Right forelimb (tissue), 1 donor: ENCODE measurements at regions not wholly inside any gene's neighbourhood (a gene's known extent, or its start where the extent isn't known, plus 50 kb on each side); places are given as distances from the start of the nearest gene placed in this dataset.
"Not testable (repeated sequence)": the region's sequence is repeated elsewhere in the genome, so short reads cannot be mapped to it uniquely, and the experiment has no call there.

Experiments used
- DNase-seq: peaks from one replicate; pipeline ENCODE4 v3.0.0-alpha.2; 2018

- no peak for DNase-seq
Measured at GRCh38 chr11:28963187-28963586, 855.0 kb downstream of the METTL15 start.

DNA sequence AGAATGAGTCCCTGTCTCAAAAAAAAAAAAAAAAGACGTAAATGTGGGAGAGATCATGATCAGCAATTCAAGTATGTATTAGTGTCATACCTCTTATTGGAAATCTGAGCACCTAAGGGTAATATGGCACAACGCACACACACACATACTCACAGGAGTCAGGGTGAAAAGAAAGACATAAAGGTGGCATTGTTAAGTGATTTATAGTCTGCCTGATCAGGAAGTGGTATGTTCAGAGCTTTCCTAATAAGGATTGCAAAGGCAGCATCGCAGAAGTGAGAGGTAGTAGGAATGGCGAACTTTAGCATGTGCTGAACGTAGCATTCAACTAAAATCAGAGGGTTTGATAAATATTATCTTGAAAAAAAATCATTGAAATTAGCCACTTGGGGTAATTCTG is 854.3 kb downstream of the METTL15 start:
- DNase-seq, result no peak

- no peak for DNase-seq
Measured at GRCh38 chr11:28961726-28962125, 853.5 kb downstream of the METTL15 start.

DNA sequence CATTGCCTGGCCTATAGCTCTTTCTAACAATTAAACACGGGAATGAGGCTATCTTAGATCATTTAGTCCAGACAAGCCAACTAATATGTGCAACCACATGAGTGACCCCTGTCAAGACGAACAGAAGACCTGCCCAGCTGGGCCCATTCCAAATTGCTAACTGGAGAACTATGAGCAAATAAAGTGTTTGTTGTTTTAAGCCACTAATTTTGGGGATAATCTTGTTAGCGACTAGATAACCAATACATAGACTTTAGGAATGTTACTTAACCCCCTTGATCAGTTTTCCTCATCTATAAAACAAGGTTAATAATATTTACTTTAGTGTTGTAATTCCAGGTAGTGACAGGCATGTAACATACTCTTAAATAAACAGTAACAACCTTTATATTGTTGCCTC is 848.3 kb downstream of the METTL15 start:
- no peak for DNase-seq

DNA sequence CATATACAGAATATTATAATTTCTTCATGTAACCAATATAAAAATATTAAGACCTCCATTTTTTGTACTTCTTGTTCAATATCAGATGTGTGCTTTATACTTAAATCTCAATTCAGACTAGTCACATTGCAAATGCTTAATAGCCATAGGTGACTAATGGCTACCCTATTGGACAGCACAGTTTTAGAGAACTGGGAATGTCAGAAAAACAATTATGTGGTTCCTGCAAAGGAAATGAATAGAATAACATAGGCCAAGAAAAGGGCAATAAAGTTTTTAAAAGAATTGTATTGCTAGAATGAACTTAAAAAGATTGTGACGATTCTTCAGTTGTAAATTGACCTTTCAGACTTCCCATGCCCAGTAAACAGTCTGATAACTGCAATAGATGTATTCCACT is 843.0 kb downstream of the METTL15 start:
- no peak for DNase-seq

DNA sequence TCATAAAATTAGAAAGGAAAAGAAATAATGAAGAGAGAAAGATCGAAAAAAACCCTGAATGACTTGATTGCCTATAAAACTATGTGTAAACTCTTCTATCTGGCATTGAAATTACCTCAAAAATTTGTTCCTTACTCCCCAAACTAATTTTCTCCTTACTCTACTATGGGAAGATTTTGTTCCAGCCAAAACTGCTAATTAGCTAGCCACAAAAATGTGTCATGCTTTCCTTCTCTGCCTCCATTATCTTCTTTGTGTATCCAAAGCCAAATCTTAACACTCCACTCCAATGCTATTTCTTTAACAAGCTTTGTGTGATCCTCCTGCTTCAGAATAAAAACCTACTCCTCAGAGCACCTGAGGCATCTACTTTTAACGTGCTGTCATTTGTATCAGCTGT is 831.2 kb downstream of the METTL15 start:
- no peak for DNase-seq

GRCh38 chr11:28938091-28938490 is 829.9 kb downstream of the METTL15 start:
- no peak for DNase-seq

- no peak for DNase-seq
Measured at GRCh38 chr11:28932940-28933339, 824.8 kb downstream of the METTL15 start.

DNA sequence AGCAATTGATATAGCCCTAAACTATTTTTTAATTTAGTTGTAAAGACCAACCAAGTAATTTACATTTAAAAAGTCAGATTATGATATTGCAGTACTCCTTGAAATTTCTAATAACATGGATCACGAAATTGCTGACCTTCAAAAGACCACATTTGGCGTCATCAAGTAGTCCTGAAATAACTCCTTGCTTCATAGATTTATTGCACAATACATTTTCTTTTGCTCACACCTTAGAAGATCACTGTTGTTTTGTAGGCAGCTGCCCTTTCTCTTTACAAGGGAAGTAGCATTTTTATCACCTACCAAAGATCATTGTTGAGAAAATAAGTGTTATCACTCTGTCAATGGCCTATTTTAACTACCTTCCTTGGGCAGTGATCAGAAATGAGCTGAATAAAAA is 815.8 kb downstream of the METTL15 start:
- no peak for DNase-seq

DNA sequence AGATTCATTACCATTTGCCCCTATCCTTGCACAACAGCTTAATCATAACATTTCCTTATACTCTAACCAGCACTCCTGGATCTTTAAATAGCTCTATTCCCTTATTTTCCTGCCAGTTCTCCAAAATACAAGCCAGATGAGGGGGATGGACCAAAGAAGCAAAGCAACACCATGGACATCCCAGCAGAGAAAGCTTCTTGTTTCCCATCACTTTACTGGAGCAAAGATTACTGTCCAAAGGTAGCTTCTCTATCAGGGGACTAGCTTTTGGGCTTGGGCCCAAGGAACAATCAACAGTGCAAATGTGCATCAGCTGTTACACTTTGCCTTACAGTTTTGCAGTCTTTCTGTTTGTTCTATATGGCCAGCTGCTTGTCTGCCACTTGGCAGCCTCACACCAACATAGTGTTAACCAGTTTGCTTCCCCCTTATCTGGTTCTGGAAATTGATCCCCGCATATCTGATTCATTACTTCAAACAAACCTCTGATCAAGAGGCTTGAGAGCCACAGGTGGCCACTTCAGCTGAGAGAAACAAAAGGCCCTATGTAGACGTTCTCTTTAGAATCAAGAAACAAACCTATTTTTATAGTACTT is 814.3 kb downstream of the METTL15 start:
- DNase-seq, result peak; percentile 43

GRCh38 chr11:28919194-28919593 is 811.0 kb downstream of the METTL15 start:
- no peak for DNase-seq

GRCh38 chr11:28913883-28914282 is 805.7 kb downstream of the METTL15 start:
- no peak for DNase-seq

- DNase-seq, result no peak
Measured at GRCh38 chr11:28911829-28912228, 803.6 kb downstream of the METTL15 start.

DNA sequence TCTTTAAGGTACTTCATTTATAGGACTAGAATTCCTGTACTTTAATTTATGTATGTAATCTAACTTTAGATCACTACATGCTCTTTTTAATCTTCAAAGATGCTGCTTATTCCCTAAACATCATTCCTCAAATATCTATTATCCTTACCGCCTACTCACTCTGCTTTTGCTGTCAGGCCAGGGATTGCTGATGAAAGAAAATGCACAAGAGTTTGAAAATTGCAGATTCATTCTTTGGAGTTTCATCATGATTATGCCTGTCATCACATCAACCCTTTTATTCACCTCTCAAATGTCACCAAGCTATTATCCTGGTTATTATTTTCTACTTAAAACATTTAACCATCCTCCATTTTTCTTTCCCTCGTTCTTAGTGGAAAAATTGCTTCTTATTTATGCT is 802.7 kb downstream of the METTL15 start:
- no peak for DNase-seq

DNA sequence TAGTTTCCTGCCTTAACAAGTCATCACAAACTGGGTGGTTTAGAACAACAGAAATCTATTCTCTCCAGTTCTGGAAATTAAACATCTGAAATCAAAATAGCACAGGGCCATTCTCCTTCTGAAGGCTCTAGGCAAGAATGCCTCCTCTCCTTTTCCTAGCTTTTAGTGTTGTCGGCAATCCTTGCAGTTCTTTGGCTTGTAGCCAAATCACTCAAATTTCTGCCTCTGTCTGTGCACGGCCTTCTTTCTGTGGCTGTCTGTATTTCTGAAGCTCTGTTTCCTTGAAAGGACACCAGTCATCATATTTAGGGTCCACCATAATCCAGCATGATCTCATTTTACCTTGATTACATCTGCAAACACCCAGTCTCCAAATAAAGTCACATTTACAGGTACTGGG is 795.5 kb downstream of the METTL15 start:
- no peak for DNase-seq

GRCh38 chr11:28900427-28900826 is 792.2 kb downstream of the METTL15 start:
- DNase-seq, result no peak

GRCh38 chr11:28899706-28900105 is 791.5 kb downstream of the METTL15 start:
- DNase-seq, result no peak

DNA sequence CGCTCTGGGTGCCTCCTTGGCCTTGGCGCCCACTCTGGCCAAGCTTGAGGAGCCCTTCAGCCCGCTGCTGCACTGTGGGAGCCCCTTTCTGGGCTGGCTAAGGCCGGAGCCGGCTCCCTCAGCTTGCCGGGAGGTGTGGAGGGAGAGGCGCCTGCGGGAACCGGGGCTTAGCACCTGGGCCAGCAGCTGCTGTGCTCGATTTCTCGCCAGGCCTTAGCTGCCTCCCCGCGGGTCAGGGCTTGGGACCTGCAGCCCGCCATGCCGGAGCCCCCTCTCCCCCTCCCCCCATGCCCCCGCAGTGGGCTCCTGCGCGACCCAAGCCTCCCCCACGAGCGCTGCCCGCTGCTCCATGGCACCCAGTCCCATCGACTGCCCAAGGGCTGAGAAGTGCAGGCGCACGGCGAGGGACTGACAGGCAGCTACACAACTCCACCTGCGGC is 782.4 kb downstream of the METTL15 start:
- not testable (repeated sequence) for DNase-seq

DNA sequence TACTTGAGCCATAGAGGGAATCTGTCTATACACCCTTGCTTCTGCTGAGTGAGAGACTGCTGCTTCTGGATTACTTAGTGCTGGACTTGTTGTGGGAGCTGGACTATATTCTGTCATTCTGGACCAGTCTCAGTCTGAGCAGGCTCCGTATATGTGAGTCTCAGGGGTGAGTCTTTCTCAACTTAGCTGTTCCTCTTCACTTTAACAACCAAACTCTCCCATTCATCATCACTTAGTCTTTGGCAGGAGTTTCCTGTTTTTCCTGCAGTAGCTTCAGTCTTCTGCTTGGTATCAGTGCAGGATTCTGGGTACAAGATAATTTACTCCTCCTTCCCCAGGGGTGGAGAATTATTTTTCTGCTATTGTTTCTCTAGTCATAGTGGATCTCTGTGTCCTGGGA is 779.5 kb downstream of the METTL15 start:
- no peak for DNase-seq

- DNase-seq, result no peak
Measured at GRCh38 chr11:28879869-28880268, 771.7 kb downstream of the METTL15 start.

- no peak for DNase-seq
Measured at GRCh38 chr11:28878025-28878424, 769.8 kb downstream of the METTL15 start.

DNA sequence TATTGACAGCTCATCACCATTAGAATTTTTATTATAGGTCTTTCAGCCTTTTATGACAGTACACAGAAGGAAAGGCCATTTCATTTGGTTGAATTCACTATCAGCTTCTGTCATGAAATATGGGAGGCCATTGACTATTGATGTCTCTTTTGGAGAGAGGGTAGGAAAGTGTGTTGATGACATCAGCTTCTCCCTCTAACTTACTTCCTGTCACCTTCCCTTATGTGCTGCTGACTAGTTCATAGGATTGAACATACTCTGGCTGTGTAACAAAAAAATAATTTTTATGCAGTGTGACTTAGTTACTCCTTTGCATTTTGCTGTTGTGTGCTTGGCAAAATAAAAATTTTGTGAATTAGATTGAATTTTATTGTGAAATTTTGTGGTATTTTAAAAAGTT is 769.2 kb downstream of the METTL15 start:
- no peak for DNase-seq

DNA sequence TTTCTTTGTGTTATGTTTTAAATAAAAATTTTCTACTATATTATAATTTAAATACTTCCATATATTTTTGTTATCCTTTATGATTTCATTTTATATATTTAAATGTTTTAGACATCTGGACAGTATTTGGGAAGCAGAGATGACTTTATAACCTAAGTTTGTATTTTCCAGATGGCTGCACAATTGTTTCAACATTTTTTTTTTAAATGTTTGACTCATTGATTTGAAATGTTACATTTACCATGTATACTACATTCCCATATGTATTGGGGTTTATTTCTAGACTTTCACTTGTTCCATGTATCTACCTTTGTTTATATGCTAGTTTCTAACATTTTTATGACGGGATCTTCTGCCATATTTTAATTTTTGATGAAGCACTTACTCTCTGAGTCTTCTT is 766.5 kb downstream of the METTL15 start:
- DNase-seq, result no peak

- DNase-seq, result no peak
Measured at GRCh38 chr11:28871090-28871489, 762.9 kb downstream of the METTL15 start.

DNA sequence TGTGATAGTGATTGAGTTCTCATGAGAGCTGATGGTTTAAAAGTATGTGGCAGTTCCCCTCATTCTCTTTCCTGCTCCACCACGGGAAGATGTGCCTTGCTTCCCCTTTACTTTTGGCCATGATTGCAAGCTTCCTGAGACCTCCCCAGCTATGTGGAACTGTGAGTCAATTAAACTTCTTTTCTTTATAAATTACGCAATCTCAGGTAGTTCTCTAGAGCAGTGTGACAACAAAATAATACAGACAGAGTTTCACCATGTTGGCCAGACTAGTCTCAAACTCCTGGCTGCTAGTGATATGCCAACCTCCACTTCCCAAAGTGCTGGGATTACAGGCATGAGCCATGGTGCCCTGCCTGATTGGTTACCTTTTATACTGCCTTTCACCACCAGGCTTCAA is 755.2 kb downstream of the METTL15 start:
- DNase-seq, result no peak

- no peak for DNase-seq
Measured at GRCh38 chr11:28860893-28861292, 752.7 kb downstream of the METTL15 start.
